ENCODE measurements at regions not wholly inside any gene's neighbourhood (a gene's known extent, or its start where the extent isn't known, plus 50 kb on each side); places are given as distances from the start of the nearest gene placed in this dataset.

DNA sequence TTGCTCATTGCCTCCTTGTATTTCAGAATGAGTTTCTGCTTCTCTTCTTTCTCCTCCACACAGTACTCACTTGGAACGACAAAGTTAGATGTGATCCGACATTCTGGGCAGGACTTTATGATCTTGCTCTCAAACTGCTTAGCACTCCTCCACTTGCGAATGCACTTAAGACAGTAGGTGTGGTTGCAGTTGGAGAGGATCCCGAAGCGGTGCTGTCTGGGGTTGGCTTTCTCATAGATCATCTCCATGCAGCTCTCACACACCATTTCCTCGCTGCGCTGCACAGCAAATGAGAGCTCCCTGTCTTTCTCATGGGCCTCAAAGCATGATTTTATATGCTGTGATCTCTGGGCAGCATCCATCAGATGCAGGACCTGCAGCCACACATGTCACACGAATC lies 245.7 kb downstream of the C12orf50 start:
- CTCF ChIA-PET = no interaction called here
- Mint-ChIP-seq H3K9me3 (no peaks in the 10 kb centered on the region), H3K4me1 (no peaks in the 10 kb centered on the region), H3K4me3 (no peak overlapping the region), H3K36me3 (ENCODE audit: low read depth) (no peaks in the 10 kb centered on the region), H3K27me3 (no peaks in the 10 kb centered on the region), H3K27ac (no peak overlapping the region)
- ATAC-seq (ENCODE audit: low read depth) = no peak
- POLR2A ChIA-PET = no interaction called here
- TF ChIP-seq, protein P1, sequence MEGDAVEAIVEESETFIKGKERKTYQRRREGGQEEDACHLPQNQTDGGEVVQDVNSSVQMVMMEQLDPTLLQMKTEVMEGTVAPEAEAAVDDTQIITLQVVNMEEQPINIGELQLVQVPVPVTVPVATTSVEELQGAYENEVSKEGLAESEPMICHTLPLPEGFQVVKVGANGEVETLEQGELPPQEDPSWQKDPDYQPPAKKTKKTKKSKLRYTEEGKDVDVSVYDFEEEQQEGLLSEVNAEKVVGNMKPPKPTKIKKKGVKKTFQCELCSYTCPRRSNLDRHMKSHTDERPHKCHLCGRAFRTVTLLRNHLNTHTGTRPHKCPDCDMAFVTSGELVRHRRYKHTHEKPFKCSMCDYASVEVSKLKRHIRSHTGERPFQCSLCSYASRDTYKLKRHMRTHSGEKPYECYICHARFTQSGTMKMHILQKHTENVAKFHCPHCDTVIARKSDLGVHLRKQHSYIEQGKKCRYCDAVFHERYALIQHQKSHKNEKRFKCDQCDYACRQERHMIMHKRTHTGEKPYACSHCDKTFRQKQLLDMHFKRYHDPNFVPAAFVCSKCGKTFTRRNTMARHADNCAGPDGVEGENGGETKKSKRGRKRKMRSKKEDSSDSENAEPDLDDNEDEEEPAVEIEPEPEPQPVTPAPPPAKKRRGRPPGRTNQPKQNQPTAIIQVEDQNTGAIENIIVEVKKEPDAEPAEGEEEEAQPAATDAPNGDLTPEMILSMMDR (IDR thresholded peaks at IDR 0.05) = no peak
- DNase-seq = no peak
- intact Hi-C loops (cut with micrococcal nuclease) = no loop called here

GRCh38 chr12:87782838-87783237 lies 246.4 kb downstream of the C12orf50 start:
- Mint-ChIP-seq H3K27me3 (no peaks in the 10 kb centered on the region), H3K4me1 (no peaks in the 10 kb centered on the region), H3K36me3 (ENCODE audit: low read depth) (no peaks in the 10 kb centered on the region), H3K4me3 (no peak overlapping the region), H3K9me3 (no peaks in the 10 kb centered on the region), H3K27ac (no peak overlapping the region)
- DNase-seq = no peak
- ATAC-seq (ENCODE audit: low read depth) = no peak
- POLR2A ChIA-PET = no interaction called here
- CTCF ChIA-PET = no interaction called here
- TF ChIP-seq, protein P1 (IDR thresholded peaks at IDR 0.05) = no peak
- intact Hi-C loops (cut with micrococcal nuclease) = no loop called here

DNA sequence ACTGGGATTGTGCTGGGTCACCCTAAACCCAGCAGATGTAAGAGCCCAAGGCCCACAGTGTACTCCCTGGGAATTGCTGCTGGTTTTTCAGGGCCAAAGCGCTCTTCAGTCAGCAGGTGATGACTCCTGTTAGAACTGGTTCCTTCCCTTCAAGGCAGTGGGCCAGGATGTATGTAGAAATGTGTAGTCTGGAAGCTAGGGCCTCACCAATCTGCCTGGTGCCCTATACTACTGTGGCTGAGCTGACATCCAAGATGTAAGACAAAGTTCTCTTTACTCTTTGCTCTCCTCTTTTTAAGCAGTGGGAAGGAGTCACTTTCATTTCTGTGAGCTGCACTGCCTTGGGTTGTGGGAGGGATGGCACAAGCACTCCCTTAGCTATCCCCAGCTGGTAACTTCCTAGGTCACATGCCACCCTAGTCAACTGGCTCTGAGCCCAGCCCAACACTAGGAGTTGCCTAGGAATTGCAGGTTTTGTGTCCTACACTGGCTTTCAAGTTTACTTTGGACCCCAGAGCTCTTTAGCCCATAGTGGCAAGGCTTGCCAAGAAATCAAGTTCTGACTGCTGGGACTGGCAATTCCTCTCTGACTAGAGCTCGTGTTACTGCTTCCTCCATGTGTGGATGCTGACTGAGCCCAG lies 249.2 kb downstream of the C12orf50 start:
- ChIA-PET CTCF (no interaction called here), POLR2A (no interaction called here)
- no peaks in the 10 kb centered on the region for H3K36me3 Mint-ChIP-seq (ENCODE audit: low read depth)
- TF ChIP-seq, protein P1 (IDR thresholded peaks at IDR 0.05) = no peak
- DNase-seq (no peak), ATAC-seq (ENCODE audit: low read depth) (no peak)
- no peaks in the 10 kb centered on the region for H3K9me3 Mint-ChIP-seq
- H3K27me3 Mint-ChIP-seq = no peaks in the 10 kb centered on the region
- H3K27ac Mint-ChIP-seq = no peak overlapping the region
- no peak overlapping the region for H3K4me3 Mint-ChIP-seq
- intact Hi-C loops (cut with micrococcal nuclease) = no loop called here
- no peaks in the 10 kb centered on the region for H3K4me1 Mint-ChIP-seq

- DNase-seq (no peak), ATAC-seq (ENCODE audit: low read depth) (no peak)
- TF ChIP-seq, protein P1 (IDR thresholded peaks at IDR 0.05) = no peak
- H3K36me3 Mint-ChIP-seq (ENCODE audit: low read depth) = no peaks in the 10 kb centered on the region
- ChIA-PET CTCF (no interaction called here), POLR2A (no interaction called here)
- H3K4me1 Mint-ChIP-seq = no peaks in the 10 kb centered on the region
- no peaks in the 10 kb centered on the region for H3K27me3 Mint-ChIP-seq
- intact Hi-C loops (cut with micrococcal nuclease) = no loop called here
- no peaks in the 10 kb centered on the region for H3K9me3 Mint-ChIP-seq
- no peak overlapping the region for H3K27ac Mint-ChIP-seq
- H3K4me3 Mint-ChIP-seq = no peak overlapping the region
Observed at GRCh38 chr12:87779016-87779415, 250.2 kb downstream of the C12orf50 start.

DNA sequence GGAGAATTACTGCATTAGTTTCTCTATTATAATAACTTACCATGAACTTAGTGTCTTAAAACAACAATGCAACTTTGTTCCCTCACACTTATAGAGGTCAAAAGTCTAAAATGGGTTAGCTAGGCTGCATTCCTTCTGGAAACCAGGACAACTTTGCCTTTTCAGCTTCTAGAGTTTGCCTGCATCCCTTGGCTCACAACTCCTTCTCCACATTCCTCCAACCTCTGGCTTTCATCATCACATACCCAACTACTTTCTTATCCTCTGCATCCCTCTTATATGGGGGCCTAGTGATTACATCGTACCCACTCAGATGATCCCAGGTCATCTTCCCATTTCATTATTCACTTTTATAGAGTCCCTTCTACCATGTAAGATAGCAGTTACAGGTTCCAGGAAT lies 251.1 kb downstream of the C12orf50 start:
- CTCF ChIA-PET = no interaction called here
- TF ChIP-seq, protein P1 (IDR thresholded peaks at IDR 0.05) = no peak
- ATAC-seq (ENCODE audit: low read depth) = no peak
- Mint-ChIP-seq H3K4me1 (no peaks in the 10 kb centered on the region), H3K9me3 (peaks cover 3% of the 10 kb centered on the region), H3K27me3 (no peaks in the 10 kb centered on the region), H3K4me3 (no peak overlapping the region), H3K27ac (no peak overlapping the region), H3K36me3 (ENCODE audit: low read depth) (no peaks in the 10 kb centered on the region)
- DNase-seq = no peak
- intact Hi-C loops (cut with micrococcal nuclease) = no loop called here
- POLR2A ChIA-PET = no interaction called here
